ENCODE measurements at regions not wholly inside any gene's neighbourhood (a gene's known extent, or its start where the extent isn't known, plus 50 kb on each side); places are given as distances from the start of the nearest gene placed in this dataset.

GRCh38 chr3:107966276-107966675 is 124.6 kb downstream of the CD47 start:
- Histone ChIP-seq H3K36me3 (replicated peaks in 1 of 2; ENCODE audit: control insufficient read depth in 1 of 2, insufficient read depth in 2 of 2, low read length in 1 of 2) (no peaks in the 10 kb centered on the region), H2AFZ (ENCODE audit: low read depth) (no peak overlapping the region), H4K20me1 (ENCODE audit: insufficient read depth) (no peaks in the 10 kb centered on the region), H3K4me3 (ENCODE audit: low read depth in 2 of 2, low read length in 1 of 2) (no peak overlapping the region), H3K9me2 (no peaks in the 10 kb centered on the region), H3K4me2 (no peak overlapping the region), H3K9me3 (no peaks in the 10 kb centered on the region), H3F3A (replicated peaks; ENCODE audit: insufficient read depth) (no peaks in the 10 kb centered on the region), H3K27me3 (ENCODE audit: insufficient read depth) (no peaks in the 10 kb centered on the region), H3K79me2 (ENCODE audit: insufficient read depth) (no peaks in the 10 kb centered on the region), H3K27ac (ENCODE audit: low read depth in 2 of 2, low read length in 1 of 2) (no peak overlapping the region), H3K9ac (no peak overlapping the region), H3K4me1 (ENCODE audit: control insufficient read depth in 1 of 2, insufficient read depth in 2 of 2, low read depth in 1 of 2, low read length in 1 of 2) (peaks cover 6 to 20% of the 10 kb centered on the region in 2 experiments; a peak in 3 of 4 replicates)
- TF ChIP-seq EZH2phosphoT487 (IDR thresholded peaks at IDR 0.05; ENCODE audit: borderline replicate concordance, low read depth) (no peak), JUND (IDR thresholded peaks at IDR 0.05) (no peak), TCF12 (IDR thresholded peaks at IDR 0.05) (no peak)
- DNase-seq, result no peak
- POLR2A ChIA-PET, result no interaction called here
- CTCF ChIA-PET, result no interaction called here
- 96% methylated on average over 5 of the region's 5 CpGs for WGBS (ENCODE audit: low lambda C conversion rate)

DNA sequence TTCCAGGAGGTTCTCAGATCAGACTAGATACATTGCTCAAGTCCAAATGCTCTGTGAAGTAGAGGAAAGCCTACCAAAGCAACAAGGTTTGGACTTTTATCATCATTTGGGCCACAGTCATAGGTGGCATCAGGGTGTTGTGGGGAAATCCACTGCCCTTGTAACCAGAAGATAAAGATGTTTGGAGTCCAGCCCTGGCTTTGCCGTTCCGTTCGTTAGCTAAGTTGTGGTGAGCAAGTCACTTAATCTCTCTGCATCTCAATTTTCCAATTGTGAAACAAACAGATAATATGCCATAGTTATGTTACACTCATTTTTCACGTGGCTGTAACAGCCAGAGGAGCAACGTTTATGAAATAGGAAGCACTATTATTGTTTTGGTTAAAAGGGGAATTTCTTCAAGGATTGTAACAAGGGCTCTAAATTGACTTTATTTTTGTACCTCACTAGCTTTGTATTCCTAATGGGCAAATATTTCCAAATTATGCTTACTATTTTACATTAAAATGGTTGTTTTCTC is 125.6 kb downstream of the CD47 start:
- no peaks in the 10 kb centered on the region for H3K79me2 ChIP-seq (ENCODE audit: insufficient read depth)
- peaks cover under 1 to 9% of the 10 kb centered on the region in 2 experiments; a peak in 3 of 4 replicates for H3K4me1 ChIP-seq (ENCODE audit: control insufficient read depth in 1 of 2, insufficient read depth in 2 of 2, low read depth in 1 of 2, low read length in 1 of 2)
- POLR2A ChIA-PET, result no interaction called here
- no peak overlapping the region for H3K27ac ChIP-seq (ENCODE audit: low read depth in 2 of 2, low read length in 1 of 2)
- no peak overlapping the region for H3K9ac ChIP-seq
- DNase-seq, result no peak
- H3K4me2 ChIP-seq, result no peak overlapping the region
- no peak for TF ChIP-seq GABPA (IDR thresholded peaks at IDR 0.05; ENCODE audit: low read depth)
- TF ChIP-seq ZBTB33 (IDR thresholded peaks at IDR 0.05; ENCODE audit: borderline replicate concordance, low read depth), result no peak
- no peak for TF ChIP-seq EZH2phosphoT487 (IDR thresholded peaks at IDR 0.05; ENCODE audit: borderline replicate concordance, low read depth)
- TF ChIP-seq FOXJ3 (CRISPR knock-in tag; IDR thresholded peaks at IDR 0.05), result no peak
- no peak for TF ChIP-seq MAX (IDR thresholded peaks at IDR 0.05; ENCODE audit: low read depth)
- TF ChIP-seq RAD21 (IDR thresholded peaks at IDR 0.05; ENCODE audit: low read length), result no peak
- no peak for TF ChIP-seq YY1 (IDR thresholded peaks at IDR 0.05; ENCODE audit: low read depth)
- TF ChIP-seq ELF1 (IDR thresholded peaks at IDR 0.05), result no peak
- TF ChIP-seq RCOR1 (IDR thresholded peaks at IDR 0.05; ENCODE audit: low read length), result no peak
- TF ChIP-seq SMC3 (IDR thresholded peaks at IDR 0.05; ENCODE audit: low read depth, low read length), result no peak
- no peak for TF ChIP-seq USF1 (IDR thresholded peaks at IDR 0.05; ENCODE audit: borderline replicate concordance, low read depth)
- no peak for TF ChIP-seq CHD2 (IDR thresholded peaks at IDR 0.05; ENCODE audit: low read length, partially characterized antibody)
- no peak for TF ChIP-seq PBX3 (IDR thresholded peaks at IDR 0.05)
- no peaks in the 10 kb centered on the region for H3K27me3 ChIP-seq (ENCODE audit: insufficient read depth)
- no peaks in the 10 kb centered on the region for H3F3A ChIP-seq (replicated peaks; ENCODE audit: insufficient read depth)
- no peaks in the 10 kb centered on the region for H3K36me3 ChIP-seq (replicated peaks in 1 of 2; ENCODE audit: control insufficient read depth in 1 of 2, insufficient read depth in 2 of 2, low read length in 1 of 2)
- CTCF ChIA-PET, result no interaction called here
- 64% methylated on average over 5 of the region's 5 CpGs for WGBS (ENCODE audit: low lambda C conversion rate)
- no peak overlapping the region for H2AFZ ChIP-seq (ENCODE audit: low read depth)
- no peak overlapping the region for H3K4me3 ChIP-seq (ENCODE audit: low read depth in 2 of 2, low read length in 1 of 2)
- H3K9me3 ChIP-seq, result no peaks in the 10 kb centered on the region
- no peaks in the 10 kb centered on the region for H4K20me1 ChIP-seq (ENCODE audit: insufficient read depth)
- no peaks in the 10 kb centered on the region for H3K9me2 ChIP-seq

Measured in SK-N-SH (cell line).